WTC11 (cell line): ENCODE measurements at regions not wholly inside any gene's neighbourhood (a gene's known extent, or its start where the extent isn't known, plus 50 kb on each side); places are given as distances from the start of the nearest gene placed in this dataset.

Experiments
- ATAC-seq: fragments of 200-7000 bp; cut with Tn5 transposase; 2 replicates; pipeline ENCODE4 v1.10.0; 2021; ENCODE audit warnings: mild to moderate bottlenecking, moderate library complexity
- CTCF ChIA-PET: fragments of 300-600 bp; sonication (Branson Sonifier 250); formaldehyde crosslinking; loops from one replicate; lab custom pipeline; 2021; ENCODE audit warnings: antibody characterized with exemption; lab: Charles Lee
- POLR2A ChIA-PET: fragments of 350-600 bp; sonication (Branson Sonifier 250); formaldehyde crosslinking; loops from one replicate; lab custom pipeline; 2021; ENCODE audit warnings: antibody characterized with exemption; lab: Charles Lee
- DNase-seq: peaks from one replicate; pipeline ENCODE4 v3.0.0; 2021; ENCODE audit warnings: low spot score
- H3K27ac Mint-ChIP-seq: 2 replicates; pipeline ENCODE4 v1.8.0; 2021; ENCODE audit warnings: mixed read lengths
- H3K27me3 Mint-ChIP-seq: 2 replicates; pipeline ENCODE4 v1.8.0; 2021; ENCODE audit warnings: low read depth, mild to moderate bottlenecking, moderate library complexity, mixed read lengths
- H3K36me3 Mint-ChIP-seq: 2 replicates; pipeline ENCODE4 v1.8.0; 2021; ENCODE audit warnings: mixed read lengths
- H3K4me1 Mint-ChIP-seq: 2 replicates; pipeline ENCODE4 v1.8.0; 2022; ENCODE audit warnings: mixed read lengths
- H3K4me3 Mint-ChIP-seq: 2 replicates; pipeline ENCODE4 v1.8.0; 2021; ENCODE audit warnings: mild to moderate bottlenecking, moderate library complexity, mixed read lengths
- H3K9me3 Mint-ChIP-seq: 2 replicates; pipeline ENCODE4 v1.8.0; 2021; ENCODE audit warnings: mixed read lengths
- AFF4 ChIP-seq: sonication (generic); formaldehyde crosslinking; IDR thresholded peaks from 2 replicates; pipeline ENCODE4 v1.8.1; 2023; ENCODE audit warnings: mild to moderate bottlenecking, missing genetic modification reagents, borderline replicate concordance
- ATF3 ChIP-seq: sonication (generic); formaldehyde crosslinking; conservative IDR thresholded peaks from 2 replicates; pipeline ENCODE4 v1.8.1; 2022; ENCODE audit warnings: mild to moderate bottlenecking, missing genetic modification reagents
- CBFB ChIP-seq: sonication (generic); formaldehyde crosslinking; IDR thresholded peaks from 2 replicates; pipeline ENCODE4 v1.8.1; 2022; ENCODE audit warnings: mild to moderate bottlenecking, low read depth, missing genetic modification reagents
- FOXJ3 ChIP-seq: sonication (generic); formaldehyde crosslinking; IDR thresholded peaks from 2 replicates; pipeline ENCODE4 v1.9.0; 2021; ENCODE audit warnings: missing genetic modification reagents, mild to moderate bottlenecking, borderline replicate concordance
- GRHL2 ChIP-seq: fragments of 250-450 bp; sonication (Bioruptor Pico); IDR thresholded peaks from 2 replicates; pipeline ENCODE4 v1.8.0; 2022; ENCODE audit warnings: mild to moderate bottlenecking, moderate library complexity; ENCODE audit not compliant: insufficient replicate concordance, severe bottlenecking
- GTF2I ChIP-seq: fragments of 250-450 bp; sonication (Bioruptor Pico); conservative IDR thresholded peaks from 2 replicates; pipeline ENCODE4 v1.4.0; 2021; ENCODE audit warnings: mild to moderate bottlenecking
- IRF2 ChIP-seq: sonication (generic); formaldehyde crosslinking; IDR thresholded peaks from 2 replicates; pipeline ENCODE4 v1.8.0; 2022; ENCODE audit warnings: low read depth, missing genetic modification reagents, borderline replicate concordance
- MXD4 ChIP-seq: fragments of 250-450 bp; sonication (Bioruptor Pico); IDR thresholded peaks from 2 replicates; pipeline ENCODE4 v1.8.0; 2021; ENCODE audit warnings: mild to moderate bottlenecking, moderate library complexity, borderline replicate concordance
- MYBL2 ChIP-seq: sonication (generic); formaldehyde crosslinking; IDR thresholded peaks from 2 replicates; pipeline ENCODE4 v1.8.1; 2023; ENCODE audit warnings: mild to moderate bottlenecking, moderate library complexity, missing genetic modification reagents
- OVOL2 ChIP-seq: fragments of 250-450 bp; sonication (Bioruptor Pico); IDR thresholded peaks from 2 replicates; pipeline ENCODE4 v1.9.0; 2021; ENCODE audit warnings: mild to moderate bottlenecking, borderline replicate concordance
- SOX15 ChIP-seq: fragments of 250-450 bp; sonication (Bioruptor Pico); IDR thresholded peaks from 2 replicates; pipeline ENCODE4 v1.9.0; 2021; ENCODE audit warnings: mild to moderate bottlenecking
- TCF7 ChIP-seq: sonication (generic); formaldehyde crosslinking; IDR thresholded peaks from 2 replicates; pipeline ENCODE4 v1.8.0; 2022; ENCODE audit warnings: mild to moderate bottlenecking, low read depth, missing genetic modification reagents, moderate library complexity
- TEAD1 ChIP-seq: sonication (generic); formaldehyde crosslinking; IDR thresholded peaks from 2 replicates; pipeline ENCODE4 v1.8.0; 2022; ENCODE audit warnings: mild to moderate bottlenecking, missing genetic modification reagents
- TEAD4 ChIP-seq: sonication (generic); formaldehyde crosslinking; IDR thresholded peaks from 2 replicates; pipeline ENCODE4 v1.8.0; 2022; ENCODE audit warnings: mild to moderate bottlenecking, missing genetic modification reagents
- USF1 ChIP-seq: sonication (generic); formaldehyde crosslinking; IDR thresholded peaks from 2 replicates; pipeline ENCODE4 v1.8.0; 2022; ENCODE audit warnings: mild to moderate bottlenecking, missing genetic modification reagents
- USF2 ChIP-seq: sonication (generic); formaldehyde crosslinking; IDR thresholded peaks from 2 replicates; pipeline ENCODE4 v1.8.1; 2023; ENCODE audit warnings: mild to moderate bottlenecking, missing genetic modification reagents, moderate library complexity
- ZBTB21 ChIP-seq: sonication (generic); formaldehyde crosslinking; IDR thresholded peaks from 2 replicates; pipeline ENCODE4 v1.8.1; 2023; ENCODE audit warnings: mild to moderate bottlenecking, missing genetic modification reagents, borderline replicate concordance
- ZNF219 ChIP-seq: sonication (generic); formaldehyde crosslinking; IDR thresholded peaks from 2 replicates; pipeline ENCODE4 v1.8.0; 2023; ENCODE audit warnings: missing genetic modification reagents, mild to moderate bottlenecking, borderline replicate concordance
- ZNF396 ChIP-seq: fragments of 250-450 bp; sonication (Bioruptor Pico); IDR thresholded peaks from 2 replicates; pipeline ENCODE4 v1.8.0; 2021; ENCODE audit warnings: mild to moderate bottlenecking, moderate library complexity, borderline replicate concordance
- ZNF423 ChIP-seq: fragments of 250-450 bp; sonication (Bioruptor Pico); IDR thresholded peaks from 2 replicates; pipeline ENCODE4 v2.1.2; 2022; ENCODE audit warnings: mild to moderate bottlenecking, moderate library complexity
- ZNF671 ChIP-seq: fragments of 250-450 bp; sonication (Bioruptor Pico); IDR thresholded peaks from 2 replicates; pipeline ENCODE4 v1.8.0; 2021; ENCODE audit warnings: mild to moderate bottlenecking
- ZSCAN18 ChIP-seq: fragments of 250-450 bp; sonication (Bioruptor Pico); IDR thresholded peaks from 2 replicates; pipeline ENCODE4 v2.1.2; 2022; ENCODE audit warnings: mild to moderate bottlenecking, moderate library complexity
- TF ChIP-seq, protein P1 (sequence below): fragments of 250-450 bp; sonication (Bioruptor Pico); IDR thresholded peaks from 2 replicates; pipeline ENCODE4 v1.9.0; 2021; ENCODE audit warnings: mild to moderate bottlenecking
- TF ChIP-seq, protein P2 (sequence below): sonication (generic); formaldehyde crosslinking; IDR thresholded peaks from 2 replicates; pipeline ENCODE4 v1.8.0; 2022; ENCODE audit warnings: mild to moderate bottlenecking, missing genetic modification reagents

GRCh38 chr2:143844986-143845385 lies 674.9 kb downstream of the ZEB2 start:
- Mint-ChIP-seq H3K27me3 (no peaks in the 10 kb centered on the region; the same call in 1 of the 2 replicates), H3K4me3 (no peak overlapping the region), H3K4me1 (peaks cover 3% of the 10 kb centered on the region; the same call in 1 of the 2 replicates), H3K36me3 (peaks cover 7% of the 10 kb centered on the region; the same call in 1 of the 2 replicates), H3K9me3 (peaks cover 8% of the 10 kb centered on the region), H3K27ac (no peak overlapping the region)
- POLR2A ChIA-PET, result no interaction called here
- DNase-seq, result no peak
- no peak for ATAC-seq
- TF ChIP-seq OVOL2 (CRISPR knock-in tag), result no peak
- no peak for TF ChIP-seq MYBL2 (CRISPR knock-in tag)
- no peak for TF ChIP-seq ZNF396 (CRISPR knock-in tag)
- no peak for TF ChIP-seq ZNF671
- TF ChIP-seq ZBTB21, result no peak
- CTCF ChIA-PET, result interaction anchor here (0.6 kb wide), 2 partner anchors 22 to 198 kb away, joined by 3 to 4 read pairs; no protein-coding TSS in a partner anchor

DNA sequence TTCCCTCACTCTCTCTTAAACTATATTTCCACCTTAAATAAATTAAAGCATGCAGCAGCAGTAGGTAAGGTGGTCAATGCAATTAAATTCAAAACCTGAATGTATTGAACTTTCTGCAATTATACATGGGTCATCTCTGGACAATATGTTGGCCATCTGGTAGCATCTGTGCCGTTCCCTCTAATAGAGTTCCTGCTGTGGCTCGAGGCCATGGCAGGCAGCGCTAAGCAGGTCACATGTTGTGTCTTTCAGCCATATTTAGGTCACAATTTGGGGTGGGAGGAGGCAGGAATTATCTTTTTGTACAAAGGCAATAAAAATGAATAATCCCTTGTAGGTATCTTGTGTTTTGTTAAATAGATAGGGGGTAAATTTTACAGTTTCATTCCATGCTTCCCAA lies 676.2 kb downstream of the ZEB2 start:
- no peak overlapping the region for H3K4me3 Mint-ChIP-seq
- H3K36me3 Mint-ChIP-seq, result peaks cover 7% of the 10 kb centered on the region; the same call in 1 of the 2 replicates
- no peak overlapping the region for H3K27ac Mint-ChIP-seq
- no peaks in the 10 kb centered on the region; the same call in 1 of the 2 replicates for H3K27me3 Mint-ChIP-seq
- no peaks in the 10 kb centered on the region for H3K4me1 Mint-ChIP-seq
- ATAC-seq, result no peak
- DNase-seq, result no peak
- TF ChIP-seq GRHL2 (CRISPR knock-in tag) (no peak), SOX15 (no peak), GTF2I (CRISPR knock-in tag) (no peak), CBFB (CRISPR knock-in tag) (no peak), MXD4 (no peak), USF2 (CRISPR knock-in tag) (no peak), IRF2 (CRISPR knock-in tag) (no peak), ZNF219 (CRISPR knock-in tag) (no peak), FOXJ3 (CRISPR knock-in tag) (no peak), TEAD1 (CRISPR knock-in tag) (no peak), ZSCAN18 (CRISPR knock-in tag) (no peak), ZNF396 (CRISPR knock-in tag) (no peak), MYBL2 (CRISPR knock-in tag) (no peak)
- TF ChIP-seq, protein P1, sequence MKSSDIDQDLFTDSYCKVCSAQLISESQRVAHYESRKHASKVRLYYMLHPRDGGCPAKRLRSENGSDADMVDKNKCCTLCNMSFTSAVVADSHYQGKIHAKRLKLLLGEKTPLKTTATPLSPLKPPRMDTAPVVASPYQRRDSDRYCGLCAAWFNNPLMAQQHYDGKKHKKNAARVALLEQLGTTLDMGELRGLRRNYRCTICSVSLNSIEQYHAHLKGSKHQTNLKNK, result no peak
- TF ChIP-seq, protein P2, sequence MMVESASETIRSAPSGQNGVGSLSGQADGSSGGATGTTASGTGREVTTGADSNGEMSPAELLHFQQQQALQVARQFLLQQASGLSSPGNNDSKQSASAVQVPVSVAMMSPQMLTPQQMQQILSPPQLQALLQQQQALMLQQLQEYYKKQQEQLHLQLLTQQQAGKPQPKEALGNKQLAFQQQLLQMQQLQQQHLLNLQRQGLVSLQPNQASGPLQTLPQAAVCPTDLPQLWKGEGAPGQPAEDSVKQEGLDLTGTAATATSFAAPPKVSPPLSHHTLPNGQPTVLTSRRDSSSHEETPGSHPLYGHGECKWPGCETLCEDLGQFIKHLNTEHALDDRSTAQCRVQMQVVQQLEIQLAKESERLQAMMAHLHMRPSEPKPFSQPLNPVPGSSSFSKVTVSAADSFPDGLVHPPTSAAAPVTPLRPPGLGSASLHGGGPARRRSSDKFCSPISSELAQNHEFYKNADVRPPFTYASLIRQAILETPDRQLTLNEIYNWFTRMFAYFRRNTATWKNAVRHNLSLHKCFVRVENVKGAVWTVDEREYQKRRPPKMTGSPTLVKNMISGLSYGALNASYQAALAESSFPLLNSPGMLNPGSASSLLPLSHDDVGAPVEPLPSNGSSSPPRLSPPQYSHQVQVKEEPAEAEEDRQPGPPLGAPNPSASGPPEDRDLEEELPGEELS, result no peak
- peaks cover 8% of the 10 kb centered on the region for H3K9me3 Mint-ChIP-seq
- ChIA-PET POLR2A (no interaction called here), CTCF (no interaction called here)

DNA sequence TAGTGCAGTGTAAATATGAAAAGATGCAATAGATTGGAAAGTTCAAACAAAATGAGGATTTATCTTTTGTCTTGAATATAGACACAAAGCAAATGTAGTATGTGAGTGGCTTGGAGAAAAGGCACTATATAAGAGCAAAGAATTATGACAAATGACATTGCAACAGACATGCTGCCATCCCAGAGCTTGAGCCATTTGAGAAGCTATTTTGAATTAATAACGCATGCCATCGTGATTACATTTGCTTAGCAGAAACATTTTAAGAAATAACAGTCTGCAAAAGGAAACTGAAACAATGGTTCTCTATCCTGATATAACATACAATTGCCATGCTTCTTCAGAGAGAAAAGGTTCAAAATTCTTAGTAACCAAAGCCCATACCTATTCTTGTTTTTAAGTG lies 677.1 kb downstream of the ZEB2 start:
- Mint-ChIP-seq H3K36me3 (peaks cover 7% of the 10 kb centered on the region; the same call in 1 of the 2 replicates), H3K9me3 (peaks cover 8% of the 10 kb centered on the region), H3K27ac (no peak overlapping the region), H3K27me3 (no peaks in the 10 kb centered on the region; the same call in 1 of the 2 replicates), H3K4me1 (no peaks in the 10 kb centered on the region), H3K4me3 (no peak overlapping the region)
- ChIA-PET CTCF (interaction anchor here (1.2 kb wide), 1 partner anchor 10 kb away, joined by 4 read pairs; no protein-coding TSS in a partner anchor), POLR2A (no interaction called here)
- ATAC-seq (no peak), DNase-seq (no peak)
- TF ChIP-seq ATF3 (CRISPR knock-in tag), result no peak
- TF ChIP-seq IRF2 (CRISPR knock-in tag), result no peak
- TF ChIP-seq TEAD4, result no peak
- no peak for TF ChIP-seq AFF4
- no peak for TF ChIP-seq TCF7 (CRISPR knock-in tag)
- no peak for TF ChIP-seq USF1 (CRISPR knock-in tag)
- no peak for TF ChIP-seq ZNF423
